ENCODE measurements at regions not wholly inside any gene's neighbourhood (a gene's known extent, or its start where the extent isn't known, plus 50 kb on each side); places are given as distances from the start of the nearest gene placed in this dataset.

DNA sequence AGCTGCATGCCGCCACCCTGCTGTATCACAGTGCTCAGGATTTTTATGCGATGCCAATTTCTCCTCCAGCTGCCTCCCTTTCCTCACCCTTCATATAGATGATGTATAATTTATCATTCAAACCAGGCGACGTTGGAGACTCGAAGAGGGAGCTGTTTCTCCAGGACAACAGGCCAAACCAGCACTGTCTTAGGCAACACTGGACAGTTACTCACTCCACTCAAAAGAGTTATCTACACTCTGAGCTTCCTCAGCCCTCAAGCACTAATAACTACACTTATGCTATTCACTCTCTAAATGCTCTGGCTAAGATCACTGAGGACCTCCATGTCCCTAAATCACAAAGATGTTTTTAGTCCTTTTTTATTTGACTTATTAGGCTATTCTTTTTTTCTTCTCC is 87.3 kb upstream of the RFC3 start:
- TF ChIP-seq, protein P1, sequence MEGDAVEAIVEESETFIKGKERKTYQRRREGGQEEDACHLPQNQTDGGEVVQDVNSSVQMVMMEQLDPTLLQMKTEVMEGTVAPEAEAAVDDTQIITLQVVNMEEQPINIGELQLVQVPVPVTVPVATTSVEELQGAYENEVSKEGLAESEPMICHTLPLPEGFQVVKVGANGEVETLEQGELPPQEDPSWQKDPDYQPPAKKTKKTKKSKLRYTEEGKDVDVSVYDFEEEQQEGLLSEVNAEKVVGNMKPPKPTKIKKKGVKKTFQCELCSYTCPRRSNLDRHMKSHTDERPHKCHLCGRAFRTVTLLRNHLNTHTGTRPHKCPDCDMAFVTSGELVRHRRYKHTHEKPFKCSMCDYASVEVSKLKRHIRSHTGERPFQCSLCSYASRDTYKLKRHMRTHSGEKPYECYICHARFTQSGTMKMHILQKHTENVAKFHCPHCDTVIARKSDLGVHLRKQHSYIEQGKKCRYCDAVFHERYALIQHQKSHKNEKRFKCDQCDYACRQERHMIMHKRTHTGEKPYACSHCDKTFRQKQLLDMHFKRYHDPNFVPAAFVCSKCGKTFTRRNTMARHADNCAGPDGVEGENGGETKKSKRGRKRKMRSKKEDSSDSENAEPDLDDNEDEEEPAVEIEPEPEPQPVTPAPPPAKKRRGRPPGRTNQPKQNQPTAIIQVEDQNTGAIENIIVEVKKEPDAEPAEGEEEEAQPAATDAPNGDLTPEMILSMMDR (IDR thresholded peaks at IDR 0.05): no peak
- TF ChIP-seq POLR2A (IDR thresholded peaks at IDR 0.05): no peak

All from uterus (tissue), 2 donors.